ENCODE measurements at regions not wholly inside any gene's neighbourhood (a gene's known extent, or its start where the extent isn't known, plus 50 kb on each side); places are given as distances from the start of the nearest gene placed in this dataset.

DNA sequence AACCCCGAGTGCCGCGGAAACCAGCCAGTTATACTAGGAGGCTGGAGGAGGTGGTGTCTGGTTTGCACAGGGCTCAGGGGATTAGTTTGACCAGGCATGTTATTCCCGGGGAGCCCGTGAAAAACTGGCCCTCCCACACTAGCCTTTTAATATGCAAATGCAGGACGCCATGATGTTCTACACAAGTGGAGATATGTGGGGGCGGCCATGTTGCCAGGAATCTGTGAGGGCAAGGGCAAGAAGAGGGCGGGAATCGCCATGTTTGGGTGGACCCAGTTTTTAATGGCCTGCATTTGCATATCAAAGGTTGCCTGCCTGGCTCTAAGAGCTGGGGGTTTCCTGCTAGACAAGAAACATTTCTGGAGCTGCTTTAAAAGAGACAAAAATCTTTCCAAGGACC, 940.7 kb downstream of the CDH18 start:
- DNase-seq (ENCODE audit: extremely low read depth in 1 of 4, low spot score in 3 of 4) (peak in 1 of 4 experiments; percentile 49), ATAC-seq (peak; percentile 63), FAIRE-seq (no peak)
- CTCF ChIA-PET (ENCODE audit: low intra/inter-chr PET ratio), result no interaction called here
- Histone ChIP-seq H4K20me1 (replicated peaks; ENCODE audit: control insufficient read depth, insufficient read depth, low read length) (no peaks in the 10 kb centered on the region), H3K9me1 (ENCODE audit: control insufficient read depth, insufficient read depth, low read length) (no peaks in the 10 kb centered on the region), H3K79me2 (ENCODE audit: control insufficient read depth, insufficient read depth, low read length) (peaks cover 5% of the 10 kb centered on the region; the same call in 2 of the 3 replicates), H3K4me1 (replicated peaks in 1 of 2; ENCODE audit: control insufficient read depth in 2 of 2, insufficient read depth in 2 of 2, low read length in 2 of 2) (no peaks in the 10 kb centered on the region; a peak in 2 of 5 replicates), H3K9ac (ENCODE audit: insufficient read depth in 1 of 2, low read depth in 2 of 2, low read length in 2 of 2) (no peak overlapping the region), H3K4me2 (ENCODE audit: insufficient read depth, low read length) (no peak overlapping the region), H3K9me3 (replicated peaks; ENCODE audit: control insufficient read depth, insufficient read depth, low read depth, low read length) (no peaks in the 10 kb centered on the region; the same call in 1 of the 2 replicates), H2AFZ (ENCODE audit: low read depth, low read length) (peak overlapping the region; percentile 12; the same call in 1 of the 2 replicates), H3K27ac (ENCODE audit: extremely low read depth, low read depth, low read length) (peak overlapping the region; percentile 65), H3K4me3 (no peak overlapping the region), H3K36me3 (ENCODE audit: control insufficient read depth, insufficient read depth, low read length) (no peaks in the 10 kb centered on the region), H3K27me3 (ENCODE audit: control insufficient read depth in 2 of 2, insufficient read depth in 2 of 2, low read length in 2 of 2) (no peaks in the 10 kb centered on the region)
- in situ Hi-C loops (cut with MboI), result no loop called here
- 4% methylated on average over 6 of the region's 9 CpGs for WGBS (ENCODE audit: insufficient coverage, low coverage, missing lambda C conversion rate)
- TF ChIP-seq YY1 (IDR thresholded peaks at IDR 0.05; ENCODE audit: borderline replicate concordance in 1 of 3, control insufficient read depth in 1 of 3, extremely low read depth in 1 of 3, insufficient read depth in 3 of 3, insufficient read length in 1 of 3, insufficient replicate concordance in 2 of 3, low read depth in 1 of 3, low read length in 2 of 3), result peak in 2 of 3 experiments; percentile 64 to 89
- TF ChIP-seq, protein P1, sequence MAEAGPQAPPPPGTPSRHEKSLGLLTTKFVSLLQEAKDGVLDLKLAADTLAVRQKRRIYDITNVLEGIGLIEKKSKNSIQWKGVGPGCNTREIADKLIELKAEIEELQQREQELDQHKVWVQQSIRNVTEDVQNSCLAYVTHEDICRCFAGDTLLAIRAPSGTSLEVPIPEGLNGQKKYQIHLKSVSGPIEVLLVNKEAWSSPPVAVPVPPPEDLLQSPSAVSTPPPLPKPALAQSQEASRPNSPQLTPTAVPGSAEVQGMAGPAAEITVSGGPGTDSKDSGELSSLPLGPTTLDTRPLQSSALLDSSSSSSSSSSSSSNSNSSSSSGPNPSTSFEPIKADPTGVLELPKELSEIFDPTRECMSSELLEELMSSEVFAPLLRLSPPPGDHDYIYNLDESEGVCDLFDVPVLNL (CRISPR knock-in tag; IDR thresholded peaks at IDR 0.05; ENCODE audit: low read depth), result peak; percentile 33; the same call in 1 of the 2 replicates
- TF ChIP-seq, protein P2, sequence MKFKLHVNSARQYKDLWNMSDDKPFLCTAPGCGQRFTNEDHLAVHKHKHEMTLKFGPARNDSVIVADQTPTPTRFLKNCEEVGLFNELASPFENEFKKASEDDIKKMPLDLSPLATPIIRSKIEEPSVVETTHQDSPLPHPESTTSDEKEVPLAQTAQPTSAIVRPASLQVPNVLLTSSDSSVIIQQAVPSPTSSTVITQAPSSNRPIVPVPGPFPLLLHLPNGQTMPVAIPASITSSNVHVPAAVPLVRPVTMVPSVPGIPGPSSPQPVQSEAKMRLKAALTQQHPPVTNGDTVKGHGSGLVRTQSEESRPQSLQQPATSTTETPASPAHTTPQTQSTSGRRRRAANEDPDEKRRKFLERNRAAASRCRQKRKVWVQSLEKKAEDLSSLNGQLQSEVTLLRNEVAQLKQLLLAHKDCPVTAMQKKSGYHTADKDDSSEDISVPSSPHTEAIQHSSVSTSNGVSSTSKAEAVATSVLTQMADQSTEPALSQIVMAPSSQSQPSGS (CRISPR knock-in tag; IDR thresholded peaks at IDR 0.05), result no peak
- TF ChIP-seq MAFF (IDR thresholded peaks at IDR 0.05; ENCODE audit: low read length), result no peak
- TF ChIP-seq, protein P3, sequence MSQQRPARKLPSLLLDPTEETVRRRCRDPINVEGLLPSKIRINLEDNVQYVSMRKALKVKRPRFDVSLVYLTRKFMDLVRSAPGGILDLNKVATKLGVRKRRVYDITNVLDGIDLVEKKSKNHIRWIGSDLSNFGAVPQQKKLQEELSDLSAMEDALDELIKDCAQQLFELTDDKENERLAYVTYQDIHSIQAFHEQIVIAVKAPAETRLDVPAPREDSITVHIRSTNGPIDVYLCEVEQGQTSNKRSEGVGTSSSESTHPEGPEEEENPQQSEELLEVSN (IDR thresholded peaks at IDR 0.05; ENCODE audit: borderline replicate concordance in 1 of 2, extremely low read depth in 1 of 2, insufficient read depth in 1 of 2, insufficient read length in 1 of 2, low read depth in 1 of 2, low read length in 1 of 2, poor library complexity in 1 of 2, severe bottlenecking in 1 of 2), result peak in 1 of 2 experiments; percentile 25
- TF ChIP-seq ZBTB8A (IDR thresholded peaks at IDR 0.05; ENCODE audit: partially characterized antibody), result no peak
- no TSS peak for BruUV-seq (replicated peaks)
- intact Hi-C loops (cut with micrococcal nuclease), result no loop called here
- POLR2A ChIA-PET, result no interaction called here
